ENCODE measurements at regions not wholly inside any gene's neighbourhood (a gene's known extent, or its start where the extent isn't known, plus 50 kb on each side); places are given as distances from the start of the nearest gene placed in this dataset.
"Not testable (repeated sequence)": the region's sequence is repeated elsewhere in the genome, so short reads cannot be mapped to it uniquely, and the experiment has no call there.

DNA sequence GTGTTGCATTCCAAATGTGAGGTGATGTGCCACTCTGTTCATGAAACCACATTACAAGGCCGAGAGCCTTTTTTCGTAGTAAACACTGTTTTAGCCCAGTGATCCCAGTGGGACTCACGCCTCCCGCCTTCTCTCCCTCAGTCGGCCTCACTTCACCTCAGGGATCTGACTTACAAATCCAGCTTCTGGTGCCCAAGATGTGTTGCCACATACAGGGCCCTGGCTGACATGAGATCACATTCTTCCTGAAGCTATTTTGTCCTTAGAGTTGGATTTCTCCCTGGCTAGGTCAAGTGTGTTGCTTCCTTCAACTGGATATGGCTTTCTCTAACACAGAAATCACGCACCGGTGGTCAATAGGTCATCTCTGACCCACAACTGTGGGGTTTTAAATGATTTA lies 354.7 kb downstream of the FBXW7 start:
- TF ChIP-seq OSR1 (CRISPR knock-in tag; IDR thresholded peaks at IDR 0.05) (no peak), ZNF565 (CRISPR knock-in tag; conservative IDR thresholded peaks at IDR 0.05; ENCODE audit: low read depth) (no peak), PPARA (CRISPR knock-in tag; IDR thresholded peaks at IDR 0.05; ENCODE audit: borderline replicate concordance) (no peak), GLIS3 (CRISPR knock-in tag; IDR thresholded peaks at IDR 0.05) (no peak), ISL1 (CRISPR knock-in tag; IDR thresholded peaks at IDR 0.05) (no peak), ZNF8 (CRISPR knock-in tag; IDR thresholded peaks at IDR 0.05) (no peak), RARB (CRISPR knock-in tag; IDR thresholded peaks at IDR 0.05) (no peak), ESRRG (CRISPR knock-in tag; IDR thresholded peaks at IDR 0.05) (no peak), SNAI2 (CRISPR knock-in tag; IDR thresholded peaks at IDR 0.05) (no peak), ZFP3 (CRISPR knock-in tag; IDR thresholded peaks at IDR 0.05) (no peak), ZC3H10 (CRISPR knock-in tag; IDR thresholded peaks at IDR 0.05) (no peak), BACH2 (CRISPR knock-in tag; IDR thresholded peaks at IDR 0.05; ENCODE audit: borderline replicate concordance) (no peak)
- TF ChIP-seq, protein P1, sequence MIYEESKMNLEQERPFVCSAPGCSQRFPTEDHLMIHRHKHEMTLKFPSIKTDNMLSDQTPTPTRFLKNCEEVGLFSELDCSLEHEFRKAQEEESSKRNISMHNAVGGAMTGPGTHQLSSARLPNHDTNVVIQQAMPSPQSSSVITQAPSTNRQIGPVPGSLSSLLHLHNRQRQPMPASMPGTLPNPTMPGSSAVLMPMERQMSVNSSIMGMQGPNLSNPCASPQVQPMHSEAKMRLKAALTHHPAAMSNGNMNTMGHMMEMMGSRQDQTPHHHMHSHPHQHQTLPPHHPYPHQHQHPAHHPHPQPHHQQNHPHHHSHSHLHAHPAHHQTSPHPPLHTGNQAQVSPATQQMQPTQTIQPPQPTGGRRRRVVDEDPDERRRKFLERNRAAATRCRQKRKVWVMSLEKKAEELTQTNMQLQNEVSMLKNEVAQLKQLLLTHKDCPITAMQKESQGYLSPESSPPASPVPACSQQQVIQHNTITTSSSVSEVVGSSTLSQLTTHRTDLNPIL (CRISPR knock-in tag; IDR thresholded peaks at IDR 0.05; ENCODE audit: low read depth) = no peak
- TF ChIP-seq, protein P2, sequence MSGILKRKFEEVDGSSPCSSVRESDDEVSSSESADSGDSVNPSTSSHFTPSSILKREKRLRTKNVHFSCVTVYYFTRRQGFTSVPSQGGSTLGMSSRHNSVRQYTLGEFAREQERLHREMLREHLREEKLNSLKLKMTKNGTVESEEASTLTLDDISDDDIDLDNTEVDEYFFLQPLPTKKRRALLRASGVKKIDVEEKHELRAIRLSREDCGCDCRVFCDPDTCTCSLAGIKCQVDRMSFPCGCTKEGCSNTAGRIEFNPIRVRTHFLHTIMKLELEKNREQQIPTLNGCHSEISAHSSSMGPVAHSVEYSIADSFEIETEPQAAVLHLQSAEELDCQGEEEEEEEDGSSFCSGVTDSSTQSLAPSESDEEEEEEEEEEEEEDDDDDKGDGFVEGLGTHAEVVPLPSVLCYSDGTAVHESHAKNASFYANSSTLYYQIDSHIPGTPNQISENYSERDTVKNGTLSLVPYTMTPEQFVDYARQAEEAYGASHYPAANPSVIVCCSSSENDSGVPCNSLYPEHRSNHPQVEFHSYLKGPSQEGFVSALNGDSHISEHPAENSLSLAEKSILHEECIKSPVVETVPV (CRISPR knock-in tag; IDR thresholded peaks at IDR 0.05) = no peak
- TF ChIP-seq, protein P3, sequence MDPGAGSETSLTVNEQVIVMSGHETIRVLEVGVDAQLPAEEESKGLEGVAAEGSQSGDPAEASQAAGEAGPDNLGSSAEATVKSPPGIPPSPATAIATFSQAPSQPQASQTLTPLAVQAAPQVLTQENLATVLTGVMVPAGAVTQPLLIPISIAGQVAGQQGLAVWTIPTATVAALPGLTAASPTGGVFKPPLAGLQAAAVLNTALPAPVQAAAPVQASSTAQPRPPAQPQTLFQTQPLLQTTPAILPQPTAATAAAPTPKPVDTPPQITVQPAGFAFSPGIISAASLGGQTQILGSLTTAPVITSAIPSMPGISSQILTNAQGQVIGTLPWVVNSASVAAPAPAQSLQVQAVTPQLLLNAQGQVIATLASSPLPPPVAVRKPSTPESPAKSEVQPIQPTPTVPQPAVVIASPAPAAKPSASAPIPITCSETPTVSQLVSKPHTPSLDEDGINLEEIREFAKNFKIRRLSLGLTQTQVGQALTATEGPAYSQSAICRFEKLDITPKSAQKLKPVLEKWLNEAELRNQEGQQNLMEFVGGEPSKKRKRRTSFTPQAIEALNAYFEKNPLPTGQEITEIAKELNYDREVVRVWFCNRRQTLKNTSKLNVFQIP (CRISPR knock-in tag; IDR thresholded peaks at IDR 0.05; ENCODE audit: borderline replicate concordance, low read depth) = no peak
- TF ChIP-seq, protein P4, sequence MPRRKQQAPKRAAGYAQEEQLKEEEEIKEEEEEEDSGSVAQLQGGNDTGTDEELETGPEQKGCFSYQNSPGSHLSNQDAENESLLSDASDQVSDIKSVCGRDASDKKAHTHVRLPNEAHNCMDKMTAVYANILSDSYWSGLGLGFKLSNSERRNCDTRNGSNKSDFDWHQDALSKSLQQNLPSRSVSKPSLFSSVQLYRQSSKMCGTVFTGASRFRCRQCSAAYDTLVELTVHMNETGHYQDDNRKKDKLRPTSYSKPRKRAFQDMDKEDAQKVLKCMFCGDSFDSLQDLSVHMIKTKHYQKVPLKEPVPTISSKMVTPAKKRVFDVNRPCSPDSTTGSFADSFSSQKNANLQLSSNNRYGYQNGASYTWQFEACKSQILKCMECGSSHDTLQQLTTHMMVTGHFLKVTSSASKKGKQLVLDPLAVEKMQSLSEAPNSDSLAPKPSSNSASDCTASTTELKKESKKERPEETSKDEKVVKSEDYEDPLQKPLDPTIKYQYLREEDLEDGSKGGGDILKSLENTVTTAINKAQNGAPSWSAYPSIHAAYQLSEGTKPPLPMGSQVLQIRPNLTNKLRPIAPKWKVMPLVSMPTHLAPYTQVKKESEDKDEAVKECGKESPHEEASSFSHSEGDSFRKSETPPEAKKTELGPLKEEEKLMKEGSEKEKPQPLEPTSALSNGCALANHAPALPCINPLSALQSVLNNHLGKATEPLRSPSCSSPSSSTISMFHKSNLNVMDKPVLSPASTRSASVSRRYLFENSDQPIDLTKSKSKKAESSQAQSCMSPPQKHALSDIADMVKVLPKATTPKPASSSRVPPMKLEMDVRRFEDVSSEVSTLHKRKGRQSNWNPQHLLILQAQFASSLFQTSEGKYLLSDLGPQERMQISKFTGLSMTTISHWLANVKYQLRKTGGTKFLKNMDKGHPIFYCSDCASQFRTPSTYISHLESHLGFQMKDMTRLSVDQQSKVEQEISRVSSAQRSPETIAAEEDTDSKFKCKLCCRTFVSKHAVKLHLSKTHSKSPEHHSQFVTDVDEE (CRISPR knock-in tag; IDR thresholded peaks at IDR 0.05) = no peak
- TF ChIP-seq, protein P5, sequence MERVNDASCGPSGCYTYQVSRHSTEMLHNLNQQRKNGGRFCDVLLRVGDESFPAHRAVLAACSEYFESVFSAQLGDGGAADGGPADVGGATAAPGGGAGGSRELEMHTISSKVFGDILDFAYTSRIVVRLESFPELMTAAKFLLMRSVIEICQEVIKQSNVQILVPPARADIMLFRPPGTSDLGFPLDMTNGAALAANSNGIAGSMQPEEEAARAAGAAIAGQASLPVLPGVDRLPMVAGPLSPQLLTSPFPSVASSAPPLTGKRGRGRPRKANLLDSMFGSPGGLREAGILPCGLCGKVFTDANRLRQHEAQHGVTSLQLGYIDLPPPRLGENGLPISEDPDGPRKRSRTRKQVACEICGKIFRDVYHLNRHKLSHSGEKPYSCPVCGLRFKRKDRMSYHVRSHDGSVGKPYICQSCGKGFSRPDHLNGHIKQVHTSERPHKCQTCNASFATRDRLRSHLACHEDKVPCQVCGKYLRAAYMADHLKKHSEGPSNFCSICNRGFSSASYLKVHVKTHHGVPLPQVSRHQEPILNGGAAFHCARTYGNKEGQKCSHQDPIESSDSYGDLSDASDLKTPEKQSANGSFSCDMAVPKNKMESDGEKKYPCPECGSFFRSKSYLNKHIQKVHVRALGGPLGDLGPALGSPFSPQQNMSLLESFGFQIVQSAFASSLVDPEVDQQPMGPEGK (CRISPR knock-in tag; IDR thresholded peaks at IDR 0.05; ENCODE audit: borderline replicate concordance) = no peak
- ATAC-seq = no peak

DNA sequence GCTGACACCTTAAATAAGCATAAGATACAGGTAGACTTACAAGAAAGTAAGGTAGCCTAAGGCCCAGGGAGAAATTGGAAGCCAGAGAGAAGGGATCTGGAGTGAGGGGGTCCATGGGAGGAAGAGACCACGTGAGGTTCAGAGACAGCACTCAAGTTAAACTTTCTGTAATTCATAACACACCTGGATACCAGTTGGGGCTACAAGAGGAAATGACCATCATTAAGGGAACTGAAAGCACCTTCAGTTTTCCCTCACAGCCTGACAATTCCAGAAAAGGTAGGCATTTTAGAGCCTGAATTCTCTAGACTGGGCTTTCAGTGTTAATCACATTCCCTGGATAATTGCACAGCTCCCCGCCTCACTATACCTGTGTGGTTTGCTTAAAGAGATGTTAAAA lies 355.5 kb downstream of the FBXW7 start:
- TF ChIP-seq ZC3H10 (CRISPR knock-in tag; IDR thresholded peaks at IDR 0.05) = no peak
- no peak for TF ChIP-seq CSDC2 (CRISPR knock-in tag; IDR thresholded peaks at IDR 0.05)
- TF ChIP-seq TOX (CRISPR knock-in tag; IDR thresholded peaks at IDR 0.05; ENCODE audit: borderline replicate concordance) = no peak
- TF ChIP-seq, protein P5 (CRISPR knock-in tag; IDR thresholded peaks at IDR 0.05; ENCODE audit: borderline replicate concordance) = no peak
- TF ChIP-seq GLIS3 (CRISPR knock-in tag; IDR thresholded peaks at IDR 0.05) = no peak
- TF ChIP-seq, protein P2 (CRISPR knock-in tag; IDR thresholded peaks at IDR 0.05) = no peak
- no peak for TF ChIP-seq BACH2 (CRISPR knock-in tag; IDR thresholded peaks at IDR 0.05; ENCODE audit: borderline replicate concordance)
- no peak for ATAC-seq

DNA sequence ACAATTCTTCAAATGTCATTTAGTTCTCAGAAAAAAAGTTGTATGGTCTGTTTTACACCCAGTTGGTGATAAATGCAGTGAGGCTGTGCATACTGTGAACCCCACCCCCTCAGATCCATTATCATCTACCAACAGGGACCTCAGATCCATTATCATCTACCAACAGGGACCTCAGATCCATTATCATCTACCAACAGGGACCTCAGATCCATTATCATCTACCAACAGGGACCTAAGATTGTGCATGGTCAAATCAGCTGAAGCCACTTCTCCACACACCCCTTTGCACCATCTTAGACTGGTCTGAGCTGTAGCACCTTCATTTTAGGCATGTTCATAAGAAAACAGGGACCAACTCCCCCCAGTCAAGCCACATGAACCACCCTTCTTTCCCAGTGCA lies 358.4 kb downstream of the FBXW7 start:
- ATAC-seq = not testable (repeated sequence)
